ENCODE measurements at regions not wholly inside any gene's neighbourhood (a gene's known extent, or its start where the extent isn't known, plus 50 kb on each side); places are given as distances from the start of the nearest gene placed in this dataset.

DNA sequence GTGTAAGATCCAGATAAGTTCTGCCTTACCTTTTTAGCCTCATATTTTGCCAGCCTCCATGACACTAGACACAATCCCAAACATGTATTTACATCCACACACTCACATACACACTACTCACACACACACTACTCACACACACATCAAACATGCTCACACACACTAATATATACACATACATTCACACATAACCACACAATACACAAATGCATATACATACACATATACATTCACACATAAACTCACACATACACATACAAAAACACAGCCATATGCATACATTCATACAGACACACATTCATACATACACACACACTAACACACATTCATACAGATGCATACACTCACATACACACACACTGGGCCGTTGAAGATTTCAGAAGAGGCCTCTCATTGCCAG is 109.5 kb downstream of the MAIP1 start:
- TF ChIP-seq, protein P1, sequence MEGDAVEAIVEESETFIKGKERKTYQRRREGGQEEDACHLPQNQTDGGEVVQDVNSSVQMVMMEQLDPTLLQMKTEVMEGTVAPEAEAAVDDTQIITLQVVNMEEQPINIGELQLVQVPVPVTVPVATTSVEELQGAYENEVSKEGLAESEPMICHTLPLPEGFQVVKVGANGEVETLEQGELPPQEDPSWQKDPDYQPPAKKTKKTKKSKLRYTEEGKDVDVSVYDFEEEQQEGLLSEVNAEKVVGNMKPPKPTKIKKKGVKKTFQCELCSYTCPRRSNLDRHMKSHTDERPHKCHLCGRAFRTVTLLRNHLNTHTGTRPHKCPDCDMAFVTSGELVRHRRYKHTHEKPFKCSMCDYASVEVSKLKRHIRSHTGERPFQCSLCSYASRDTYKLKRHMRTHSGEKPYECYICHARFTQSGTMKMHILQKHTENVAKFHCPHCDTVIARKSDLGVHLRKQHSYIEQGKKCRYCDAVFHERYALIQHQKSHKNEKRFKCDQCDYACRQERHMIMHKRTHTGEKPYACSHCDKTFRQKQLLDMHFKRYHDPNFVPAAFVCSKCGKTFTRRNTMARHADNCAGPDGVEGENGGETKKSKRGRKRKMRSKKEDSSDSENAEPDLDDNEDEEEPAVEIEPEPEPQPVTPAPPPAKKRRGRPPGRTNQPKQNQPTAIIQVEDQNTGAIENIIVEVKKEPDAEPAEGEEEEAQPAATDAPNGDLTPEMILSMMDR (IDR thresholded peaks at IDR 0.05; ENCODE audit: insufficient read depth, low read depth, low read length) = no peak
- TF ChIP-seq EZH2 (IDR thresholded peaks at IDR 0.05; ENCODE audit: insufficient read depth, low read length) = no peak

Data from astrocyte (in vitro differentiated cells and primary cell).